ENCODE measurements at regions not wholly inside any gene's neighbourhood (a gene's known extent, or its start where the extent isn't known, plus 50 kb on each side); places are given as distances from the start of the nearest gene placed in this dataset.

GRCh38 chr7:123237-123636 is 69.1 kb upstream of the FAM20C start:
- no peak for DNase-seq

DNA sequence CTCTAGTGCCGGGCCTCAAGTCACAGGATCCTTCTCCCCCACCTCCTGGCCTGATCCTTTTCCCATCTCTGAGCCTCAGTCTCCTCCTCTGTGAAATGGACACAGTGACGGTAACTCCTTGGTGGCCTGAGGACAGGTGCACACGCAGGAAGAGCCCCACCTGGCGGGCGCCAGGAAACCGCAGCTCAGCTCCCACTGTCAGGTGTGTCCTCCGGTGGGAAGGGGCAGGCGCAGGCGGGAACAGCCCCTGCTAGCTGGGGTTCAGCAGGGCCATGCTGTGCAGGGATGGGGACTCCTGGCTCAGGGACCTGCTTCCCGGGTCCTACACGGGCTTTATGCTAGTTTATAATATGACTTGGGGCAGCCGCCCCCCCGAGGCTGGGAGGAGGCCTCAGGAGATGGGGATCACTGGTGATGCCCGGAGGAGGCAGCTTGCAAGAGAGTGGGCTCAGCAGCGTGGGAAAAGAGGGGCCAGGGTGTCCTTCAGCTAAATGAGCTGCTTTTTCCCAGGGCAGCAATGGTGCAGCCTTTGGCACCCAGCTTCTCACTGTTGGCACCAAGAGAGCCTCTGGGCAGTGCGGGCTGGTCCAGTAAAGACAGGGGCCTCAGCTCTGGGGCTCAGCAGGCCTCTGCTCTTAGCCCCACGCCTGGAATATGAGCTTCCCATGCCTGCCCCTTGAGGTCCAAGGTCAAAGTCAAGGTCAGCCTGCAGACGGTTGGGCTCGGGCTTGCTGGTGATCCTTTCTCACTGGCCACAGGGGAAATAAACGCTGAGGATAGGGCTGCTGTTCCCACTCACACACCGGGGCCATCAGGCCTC is 68.0 kb upstream of the FAM20C start:
- DNase-seq, result no peak

GRCh38 chr7:125061-125475 is 67.3 kb upstream of the FAM20C start:
- no peak for DNase-seq

DNA sequence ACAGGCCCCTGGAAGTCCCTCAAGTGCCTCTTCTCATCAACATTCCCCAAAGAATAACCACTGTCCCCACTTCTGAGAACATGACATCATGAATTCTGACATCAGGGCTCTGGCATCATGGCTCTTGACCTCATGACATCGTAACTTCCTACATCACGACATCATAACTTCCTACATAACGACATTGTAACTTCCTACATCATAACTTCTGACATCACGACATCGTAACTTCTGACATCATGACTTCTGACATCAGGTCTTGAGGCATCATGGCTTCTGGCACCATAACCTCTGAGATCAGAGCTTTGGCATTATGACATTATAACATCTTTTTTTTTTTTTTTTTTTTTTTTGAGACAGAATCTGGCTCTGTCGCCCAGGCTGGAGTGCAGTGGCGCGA is 66.7 kb upstream of the FAM20C start:
- no peak for DNase-seq

- DNase-seq, result no peak
These were observed 66.0 kb upstream of the FAM20C start for GRCh38 chr7:126368-126767.

DNA sequence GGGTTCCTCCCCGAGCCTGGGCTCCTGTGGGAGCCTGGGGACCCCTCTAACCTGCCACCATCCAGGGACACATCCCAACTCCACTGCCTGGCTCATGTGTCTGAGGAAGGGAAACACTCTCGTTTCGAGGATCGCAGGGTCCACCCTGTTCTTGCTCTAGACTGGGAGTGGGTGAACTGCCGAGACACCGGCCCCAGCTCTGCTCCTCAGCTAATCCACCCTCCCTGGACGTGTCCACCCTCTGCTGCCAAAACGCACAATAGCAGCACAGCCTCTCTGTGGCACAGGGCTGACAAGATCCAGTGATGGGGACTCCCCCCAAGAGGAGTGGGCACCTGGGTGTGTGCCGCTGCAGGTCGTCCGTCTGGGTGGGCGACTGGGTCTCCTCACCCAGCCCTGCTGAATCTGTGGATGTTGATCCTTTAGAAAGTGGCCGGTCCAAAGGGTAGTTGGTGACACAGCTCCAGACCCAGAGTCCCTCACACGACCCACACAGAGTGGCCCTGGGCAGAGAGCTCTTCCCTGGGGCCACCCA is 65.2 kb upstream of the FAM20C start:
- no peak for DNase-seq

- DNase-seq, result no peak
These were observed 63.9 kb upstream of the FAM20C start for GRCh38 chr7:128171-129080.

GRCh38 chr7:129366-130221 is 62.8 kb upstream of the FAM20C start:
- DNase-seq, result no peak

- no peak for DNase-seq
These were observed 62.2 kb upstream of the FAM20C start for GRCh38 chr7:130222-130572.

GRCh38 chr7:130875-131780 is 61.2 kb upstream of the FAM20C start:
- DNase-seq, result no peak

DNA sequence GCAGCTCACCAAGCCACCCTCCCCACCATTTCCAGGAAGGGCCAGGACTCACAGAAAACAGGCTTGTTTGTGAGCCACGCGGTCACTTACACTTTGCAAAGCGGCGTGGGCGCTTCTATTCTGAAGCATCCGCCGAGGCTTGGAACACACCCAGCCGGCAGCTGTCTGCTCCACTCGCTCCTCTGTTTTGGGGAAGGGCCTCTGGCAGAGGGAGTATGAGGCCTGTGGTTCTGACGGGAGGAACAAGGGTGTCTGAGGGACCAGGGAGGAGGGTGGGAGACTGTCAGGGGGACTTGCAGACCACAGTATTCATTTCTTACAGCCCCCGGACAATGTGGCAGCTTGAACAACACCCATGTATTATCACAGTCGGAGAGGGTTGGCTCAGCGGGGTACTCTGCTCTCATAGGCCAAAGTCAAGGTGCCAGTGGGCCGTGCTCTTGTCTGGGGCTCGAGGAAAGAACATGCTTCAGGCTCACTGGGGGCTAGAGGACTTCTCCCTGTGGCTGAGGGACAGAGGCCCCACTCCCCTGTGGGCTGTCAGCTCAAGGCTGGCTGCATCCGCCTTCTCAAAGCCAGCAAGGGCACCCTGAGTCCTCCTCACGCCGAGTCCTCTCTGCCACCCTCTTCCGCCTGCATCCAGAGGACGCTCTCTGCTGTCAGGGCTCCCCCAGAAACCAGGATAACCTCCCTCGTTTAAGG is 60.4 kb upstream of the FAM20C start:
- peak; percentile 74 for DNase-seq

GRCh38 chr7:132899-133298 is 59.5 kb upstream of the FAM20C start:
- DNase-seq, result no peak

- DNase-seq, result no peak
These were observed 58.9 kb upstream of the FAM20C start for GRCh38 chr7:133470-133869.

GRCh38 chr7:134029-134428 is 58.3 kb upstream of the FAM20C start:
- DNase-seq, result no peak

GRCh38 chr7:134561-135256 is 57.7 kb upstream of the FAM20C start:
- DNase-seq, result no peak

GRCh38 chr7:135257-135653 is 57.1 kb upstream of the FAM20C start:
- DNase-seq, result no peak

GRCh38 chr7:135731-136645 is 56.4 kb upstream of the FAM20C start:
- no peak for DNase-seq

GRCh38 chr7:137094-137891 is 55.1 kb upstream of the FAM20C start:
- no peak for DNase-seq

Measured in left hindlimb (tissue), 1 donor.